Chondrocyte (in vitro differentiated cells): ENCODE measurements at regions not wholly inside any gene's neighbourhood (a gene's known extent, or its start where the extent isn't known, plus 50 kb on each side); places are given as distances from the start of the nearest gene placed in this dataset.

Experiments used
- DNase-seq: peaks from one replicate; pipeline ENCODE4 v3.0.0; 2021; ENCODE audit warnings: mixed read lengths, low spot score
- H3K27ac Mint-ChIP-seq: one replicate; pipeline ENCODE4 v1.8.0; 2021; ENCODE audit warnings: mild to moderate bottlenecking, moderate library complexity, mixed read lengths; ENCODE audit not compliant: unreplicated experiment
- H3K27me3 Mint-ChIP-seq: 2 replicates; pipeline ENCODE4 v1.8.0; 2021; ENCODE audit warnings: low read depth, mixed read lengths
- H3K36me3 Mint-ChIP-seq: 2 replicates; pipeline ENCODE4 v1.8.0; 2021; ENCODE audit warnings: low read depth, mixed read lengths
- H3K4me1 Mint-ChIP-seq: 2 replicates; pipeline ENCODE4 v1.8.0; 2021; ENCODE audit warnings: low read depth, mild to moderate bottlenecking, mixed read lengths
- H3K4me3 Mint-ChIP-seq: one replicate; pipeline ENCODE4 v1.8.0; 2021; ENCODE audit warnings: mild to moderate bottlenecking, moderate library complexity, mixed read lengths; ENCODE audit not compliant: unreplicated experiment
- H3K9me3 Mint-ChIP-seq: 2 replicates; pipeline ENCODE4 v1.8.0; 2021; ENCODE audit warnings: low read depth, mixed read lengths
- TF ChIP-seq, protein P1 (sequence below): fragments of 200-600 bp; sonication (generic); IDR thresholded peaks from 2 replicates; pipeline ENCODE4 v1.5.0; 2021; ENCODE audit warnings: antibody characterized with exemption, mild to moderate bottlenecking, moderate library complexity

DNA sequence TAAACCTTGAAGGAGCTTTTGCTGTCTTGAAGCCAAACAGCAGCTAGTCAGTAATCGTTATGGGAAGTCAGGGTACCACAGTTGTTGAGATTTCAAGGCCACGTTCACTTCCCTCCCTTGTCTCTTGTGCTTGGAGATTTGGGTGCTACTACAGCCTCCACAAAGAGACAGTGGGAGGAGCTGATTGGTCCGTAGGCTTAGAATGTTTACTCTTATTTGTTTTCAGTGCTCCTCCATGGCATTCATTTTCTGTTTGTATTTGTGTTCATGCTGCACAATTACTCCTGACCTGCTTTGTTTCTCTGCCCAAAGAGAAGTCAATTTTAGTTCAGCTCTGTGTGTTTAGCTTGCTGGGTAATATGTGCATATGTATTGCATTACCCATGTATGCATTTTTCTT is 147.7 kb downstream of the PRL start:
- DNase-seq = no peak
- no peaks in the 10 kb centered on the region for H3K9me3 Mint-ChIP-seq
- no peaks in the 10 kb centered on the region for H3K27me3 Mint-ChIP-seq
- H3K27ac Mint-ChIP-seq = peak overlapping the region; percentile 42
- H3K4me1 Mint-ChIP-seq = peaks cover 64% of the 10 kb centered on the region
- H3K4me3 Mint-ChIP-seq = no peak overlapping the region
- H3K36me3 Mint-ChIP-seq = no peaks in the 10 kb centered on the region
- TF ChIP-seq, protein P1, sequence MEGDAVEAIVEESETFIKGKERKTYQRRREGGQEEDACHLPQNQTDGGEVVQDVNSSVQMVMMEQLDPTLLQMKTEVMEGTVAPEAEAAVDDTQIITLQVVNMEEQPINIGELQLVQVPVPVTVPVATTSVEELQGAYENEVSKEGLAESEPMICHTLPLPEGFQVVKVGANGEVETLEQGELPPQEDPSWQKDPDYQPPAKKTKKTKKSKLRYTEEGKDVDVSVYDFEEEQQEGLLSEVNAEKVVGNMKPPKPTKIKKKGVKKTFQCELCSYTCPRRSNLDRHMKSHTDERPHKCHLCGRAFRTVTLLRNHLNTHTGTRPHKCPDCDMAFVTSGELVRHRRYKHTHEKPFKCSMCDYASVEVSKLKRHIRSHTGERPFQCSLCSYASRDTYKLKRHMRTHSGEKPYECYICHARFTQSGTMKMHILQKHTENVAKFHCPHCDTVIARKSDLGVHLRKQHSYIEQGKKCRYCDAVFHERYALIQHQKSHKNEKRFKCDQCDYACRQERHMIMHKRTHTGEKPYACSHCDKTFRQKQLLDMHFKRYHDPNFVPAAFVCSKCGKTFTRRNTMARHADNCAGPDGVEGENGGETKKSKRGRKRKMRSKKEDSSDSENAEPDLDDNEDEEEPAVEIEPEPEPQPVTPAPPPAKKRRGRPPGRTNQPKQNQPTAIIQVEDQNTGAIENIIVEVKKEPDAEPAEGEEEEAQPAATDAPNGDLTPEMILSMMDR = no peak

- no peaks in the 10 kb centered on the region for H3K9me3 Mint-ChIP-seq
- no peaks in the 10 kb centered on the region for H3K36me3 Mint-ChIP-seq
- no peak for DNase-seq
- H3K4me3 Mint-ChIP-seq = no peak overlapping the region
- peak overlapping the region; percentile 41 for H3K27ac Mint-ChIP-seq
- TF ChIP-seq, protein P1 = no peak
- H3K4me1 Mint-ChIP-seq = peaks cover 64% of the 10 kb centered on the region
- H3K27me3 Mint-ChIP-seq = no peaks in the 10 kb centered on the region
These were observed 147.1 kb downstream of the PRL start for GRCh38 chr6:22149501-22150367.

DNA sequence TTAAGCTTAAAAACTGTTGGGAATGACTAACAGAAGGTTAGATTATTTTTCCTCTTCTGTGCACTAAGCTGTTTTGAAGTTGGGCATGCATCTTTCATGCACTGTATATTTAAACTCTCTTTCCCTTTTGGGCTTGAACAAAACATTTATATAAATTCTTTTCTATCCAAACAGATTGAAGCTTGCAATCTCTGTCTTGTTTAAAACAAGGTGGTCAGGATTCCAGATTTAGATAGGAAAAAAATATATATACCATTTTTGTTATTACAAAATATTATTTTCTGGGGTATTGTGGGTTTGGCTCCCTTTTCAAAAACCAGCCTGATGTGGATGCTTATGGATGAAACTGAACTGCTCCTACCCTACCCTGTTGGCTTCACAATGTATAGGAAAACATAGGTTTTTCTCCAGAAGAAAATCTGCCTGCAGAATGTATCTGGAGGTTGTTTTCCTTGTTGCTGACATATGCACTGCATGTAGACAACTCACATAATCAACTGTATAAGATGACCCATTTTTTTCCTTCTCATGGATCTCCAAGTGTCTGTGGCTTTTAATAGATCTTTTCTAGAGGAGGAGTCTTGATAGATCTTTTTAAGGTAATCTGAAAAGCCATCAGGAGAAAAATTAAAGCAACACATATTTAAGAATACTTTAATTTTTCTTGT is 146.3 kb downstream of the PRL start:
- DNase-seq = no peak
- no peaks in the 10 kb centered on the region for H3K9me3 Mint-ChIP-seq
- no peaks in the 10 kb centered on the region for H3K27me3 Mint-ChIP-seq
- peak overlapping the region; percentile 41 for H3K27ac Mint-ChIP-seq
- TF ChIP-seq, protein P1 = no peak
- H3K4me3 Mint-ChIP-seq = no peak overlapping the region
- peaks cover 62% of the 10 kb centered on the region for H3K4me1 Mint-ChIP-seq
- H3K36me3 Mint-ChIP-seq = no peaks in the 10 kb centered on the region

DNA sequence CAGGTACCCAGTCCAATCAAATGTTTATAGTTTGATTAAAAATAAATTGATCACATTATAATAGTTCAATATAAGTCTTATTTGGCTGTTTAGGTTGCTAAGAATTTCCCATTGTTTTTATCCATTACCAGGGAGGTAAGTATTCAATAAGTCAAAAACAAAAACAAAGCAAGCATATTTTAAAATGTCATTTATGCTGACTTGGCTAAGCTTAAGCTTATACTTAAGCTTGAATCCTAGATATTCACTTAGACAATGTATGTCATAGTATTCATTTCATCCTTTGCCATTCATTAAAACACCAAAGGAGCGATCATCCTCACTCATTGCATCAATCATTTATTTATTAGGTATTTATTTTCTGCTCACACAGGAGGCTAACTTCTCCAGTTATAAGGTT is 144.9 kb downstream of the PRL start:
- Mint-ChIP-seq H3K4me3 (no peak overlapping the region), H3K4me1 (peaks cover 52% of the 10 kb centered on the region), H3K9me3 (no peaks in the 10 kb centered on the region), H3K36me3 (no peaks in the 10 kb centered on the region), H3K27ac (no peak overlapping the region), H3K27me3 (no peaks in the 10 kb centered on the region)
- TF ChIP-seq, protein P1 = no peak
- no peak for DNase-seq

- H3K9me3 Mint-ChIP-seq = no peaks in the 10 kb centered on the region
- H3K27me3 Mint-ChIP-seq = no peaks in the 10 kb centered on the region
- peaks cover 42% of the 10 kb centered on the region for H3K4me1 Mint-ChIP-seq
- no peak overlapping the region for H3K27ac Mint-ChIP-seq
- no peaks in the 10 kb centered on the region for H3K36me3 Mint-ChIP-seq
- no peak overlapping the region for H3K4me3 Mint-ChIP-seq
- DNase-seq = no peak
- TF ChIP-seq, protein P1 = no peak
These were observed 144.0 kb downstream of the PRL start for GRCh38 chr6:22152841-22153240.
